ENCODE measurements at regions not wholly inside any gene's neighbourhood (a gene's known extent, or its start where the extent isn't known, plus 50 kb on each side); places are given as distances from the start of the nearest gene placed in this dataset.

DNA sequence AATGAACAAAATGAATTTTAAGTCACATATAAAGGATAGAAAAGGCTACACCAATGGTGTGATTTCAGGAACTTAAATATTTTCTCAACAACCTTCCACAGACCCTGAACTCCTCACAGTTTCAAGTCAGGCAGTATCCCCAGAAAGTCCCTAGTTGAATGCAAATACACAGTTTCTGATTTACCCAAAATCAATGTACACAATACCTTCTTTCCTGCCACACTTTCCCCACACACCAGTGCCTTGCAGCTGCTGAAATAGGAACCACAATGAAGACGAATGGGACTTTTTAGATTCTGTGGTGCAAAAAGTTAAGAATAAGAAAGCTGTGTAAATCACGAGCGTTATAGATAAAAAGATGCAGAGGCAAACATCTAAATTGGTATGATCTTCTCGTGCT, 552.4 kb upstream of the MEF2C start:
- TF ChIP-seq, protein P1, sequence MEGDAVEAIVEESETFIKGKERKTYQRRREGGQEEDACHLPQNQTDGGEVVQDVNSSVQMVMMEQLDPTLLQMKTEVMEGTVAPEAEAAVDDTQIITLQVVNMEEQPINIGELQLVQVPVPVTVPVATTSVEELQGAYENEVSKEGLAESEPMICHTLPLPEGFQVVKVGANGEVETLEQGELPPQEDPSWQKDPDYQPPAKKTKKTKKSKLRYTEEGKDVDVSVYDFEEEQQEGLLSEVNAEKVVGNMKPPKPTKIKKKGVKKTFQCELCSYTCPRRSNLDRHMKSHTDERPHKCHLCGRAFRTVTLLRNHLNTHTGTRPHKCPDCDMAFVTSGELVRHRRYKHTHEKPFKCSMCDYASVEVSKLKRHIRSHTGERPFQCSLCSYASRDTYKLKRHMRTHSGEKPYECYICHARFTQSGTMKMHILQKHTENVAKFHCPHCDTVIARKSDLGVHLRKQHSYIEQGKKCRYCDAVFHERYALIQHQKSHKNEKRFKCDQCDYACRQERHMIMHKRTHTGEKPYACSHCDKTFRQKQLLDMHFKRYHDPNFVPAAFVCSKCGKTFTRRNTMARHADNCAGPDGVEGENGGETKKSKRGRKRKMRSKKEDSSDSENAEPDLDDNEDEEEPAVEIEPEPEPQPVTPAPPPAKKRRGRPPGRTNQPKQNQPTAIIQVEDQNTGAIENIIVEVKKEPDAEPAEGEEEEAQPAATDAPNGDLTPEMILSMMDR (IDR thresholded peaks at IDR 0.05), result no peak
- TF ChIP-seq ZFX (IDR thresholded peaks at IDR 0.05; ENCODE audit: borderline replicate concordance), result no peak
